HG03280 (cell line): ENCODE measurements at regions not wholly inside any gene's neighbourhood (a gene's known extent, or its start where the extent isn't known, plus 50 kb on each side); places are given as distances from the start of the nearest gene placed in this dataset.
"Not testable (repeated sequence)": the region's sequence is repeated elsewhere in the genome, so short reads cannot be mapped to it uniquely, and the experiment has no call there.

Experiments used
- ATAC-seq: cut with Tn5 transposase; IDR thresholded peaks from one replicate; pipeline ENCODE4 v1.9.1; 2021; ENCODE audit warnings: mild to moderate bottlenecking, moderate library complexity; ENCODE audit not compliant: unreplicated experiment

DNA sequence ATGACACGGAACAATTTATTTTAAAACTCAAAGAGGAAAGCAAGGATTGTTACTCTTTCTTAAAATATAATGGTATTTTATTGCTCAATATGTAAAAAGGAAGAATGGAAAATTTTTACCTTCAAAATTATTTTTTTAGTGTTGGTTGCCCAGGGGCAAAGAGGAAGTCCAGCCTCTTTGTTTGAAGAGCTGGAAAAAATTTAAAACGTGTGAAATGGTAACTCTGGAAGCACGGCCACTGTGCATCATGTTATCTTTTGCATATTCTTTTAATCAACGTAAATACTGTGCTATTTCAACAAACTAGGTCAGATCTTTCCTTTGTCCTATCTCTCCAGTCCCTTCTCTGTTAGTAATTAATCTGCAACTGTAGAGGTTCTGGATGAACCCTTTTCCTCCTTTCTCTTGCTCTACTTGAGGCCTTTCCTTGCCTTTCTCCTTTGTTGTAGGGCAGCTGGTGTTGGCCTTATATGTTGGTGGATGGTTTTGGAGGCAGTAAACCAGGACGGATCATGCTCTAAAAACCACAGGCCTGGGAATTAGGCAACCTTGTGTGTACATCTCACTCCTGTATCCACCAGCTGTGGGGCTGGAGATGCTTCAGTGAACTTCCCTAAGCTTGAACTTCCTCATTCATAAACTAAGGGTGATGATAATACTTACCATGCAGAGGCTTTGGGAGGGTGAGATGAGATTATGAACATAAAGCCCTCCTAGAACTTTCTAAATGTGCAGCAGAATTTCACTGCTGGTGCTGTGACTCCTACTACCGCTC, 143.3 kb downstream of the PRL start:
- ATAC-seq = no peak

- ATAC-seq = no peak
Observed at GRCh38 chr6:22155551-22155950, 141.3 kb downstream of the PRL start.

GRCh38 chr6:22157233-22157632, 139.6 kb downstream of the PRL start:
- no peak for ATAC-seq

DNA sequence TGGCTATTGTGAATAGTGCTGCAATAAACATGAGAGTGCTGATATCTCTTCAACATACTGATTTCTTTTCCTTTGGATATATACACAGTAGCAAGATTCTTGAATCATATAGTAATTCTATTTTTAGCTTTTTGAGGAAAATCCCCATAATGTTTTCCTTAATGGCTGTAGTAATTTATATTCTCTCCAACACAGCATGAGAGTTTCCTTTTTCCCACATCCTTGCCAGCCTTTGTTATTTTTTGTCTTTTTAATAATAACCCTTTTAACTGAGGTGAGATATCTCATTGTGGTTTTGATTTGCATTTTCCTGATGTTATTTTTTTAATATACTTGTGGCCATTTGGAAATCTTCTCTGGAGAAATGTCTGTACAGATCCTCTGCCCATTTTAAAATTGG, 132.6 kb downstream of the PRL start:
- ATAC-seq = no peak

GRCh38 chr6:22171006-22171405, 125.8 kb downstream of the PRL start:
- not testable (repeated sequence) for ATAC-seq

- ATAC-seq = not testable (repeated sequence)
Observed at GRCh38 chr6:22171885-22172284, 125.0 kb downstream of the PRL start.

DNA sequence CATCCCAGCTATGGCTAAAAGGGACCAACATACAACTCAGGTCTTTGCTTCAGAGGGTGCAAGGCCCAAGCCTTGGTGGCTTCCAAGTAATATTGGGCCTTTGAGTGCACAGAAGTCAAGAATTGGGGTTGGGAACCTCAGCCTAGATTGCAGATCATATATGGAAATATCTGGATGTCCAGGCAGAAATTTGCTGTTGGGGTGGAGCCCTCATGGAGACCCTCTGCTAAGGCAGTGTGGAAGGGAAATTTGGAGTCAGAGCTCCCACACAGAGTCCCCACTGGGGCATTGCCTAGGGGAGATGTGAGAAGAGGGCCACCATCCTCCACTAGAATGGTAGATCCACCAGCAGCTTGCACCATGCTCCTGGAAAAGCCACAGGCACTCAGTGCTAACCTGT, 123.5 kb downstream of the PRL start:
- ATAC-seq = no peak

DNA sequence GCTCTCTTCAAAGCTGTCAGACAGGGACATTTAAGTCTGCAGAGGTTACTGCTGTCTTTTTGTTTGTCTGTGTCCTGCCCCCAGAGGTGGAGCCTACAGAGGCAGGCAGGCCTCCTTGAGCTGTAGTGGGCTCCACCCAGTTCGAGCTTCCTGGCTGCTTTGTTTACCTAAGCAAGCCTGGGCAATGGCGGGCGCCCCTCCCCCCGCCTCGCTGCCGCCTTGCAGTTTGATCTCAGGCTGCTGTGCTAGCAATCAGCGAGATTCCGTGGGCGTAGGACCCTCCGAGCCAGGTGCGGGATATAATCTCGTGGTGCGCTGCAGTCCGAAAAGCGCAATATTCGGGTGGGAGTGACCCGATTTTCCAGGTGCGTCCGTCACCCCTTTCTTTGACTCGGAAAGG, 116.6 kb downstream of the PRL start:
- not testable (repeated sequence) for ATAC-seq

DNA sequence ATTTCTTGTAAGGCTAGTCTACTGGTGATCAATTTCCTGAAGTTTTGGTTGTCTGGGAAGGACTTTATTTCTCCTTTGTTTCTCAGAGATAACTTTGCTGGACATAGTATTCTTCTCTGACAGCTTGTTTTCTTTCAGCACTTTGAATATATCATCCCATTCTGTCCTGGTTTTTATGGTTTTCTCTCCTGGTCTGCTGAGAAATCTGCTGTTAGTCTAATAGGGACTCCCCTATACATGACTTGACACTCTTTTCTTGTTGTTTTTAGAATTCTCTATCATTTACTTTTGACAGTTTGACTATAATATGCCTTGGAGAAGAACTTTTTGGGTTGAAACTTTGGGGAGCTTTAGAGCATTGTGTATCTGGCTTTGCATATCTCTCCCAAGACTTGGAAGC, 112.5 kb downstream of the PRL start:
- ATAC-seq = no peak

DNA sequence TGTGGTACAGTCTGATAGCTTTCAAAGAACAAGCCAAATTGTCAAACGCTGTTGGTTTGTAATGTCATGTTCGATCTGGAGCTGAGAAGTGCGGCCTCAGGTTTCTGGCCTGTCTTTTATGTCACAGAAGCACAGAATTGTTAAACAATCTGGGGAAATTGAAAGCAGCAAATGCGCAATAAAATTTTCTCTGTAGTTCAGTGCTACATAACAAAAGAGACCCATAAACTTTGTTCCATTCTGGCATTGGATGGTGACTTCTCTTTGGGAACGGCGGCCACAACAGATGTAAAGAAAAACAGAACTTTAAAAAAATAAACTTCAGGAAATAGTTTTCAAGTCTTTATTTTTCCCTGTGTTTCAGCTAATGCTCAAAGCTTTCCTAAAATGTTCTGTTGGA, 106.9 kb downstream of the PRL start:
- no peak for ATAC-seq

- no peak for ATAC-seq
Observed at GRCh38 chr6:22194188-22194921, 102.5 kb downstream of the PRL start.

DNA sequence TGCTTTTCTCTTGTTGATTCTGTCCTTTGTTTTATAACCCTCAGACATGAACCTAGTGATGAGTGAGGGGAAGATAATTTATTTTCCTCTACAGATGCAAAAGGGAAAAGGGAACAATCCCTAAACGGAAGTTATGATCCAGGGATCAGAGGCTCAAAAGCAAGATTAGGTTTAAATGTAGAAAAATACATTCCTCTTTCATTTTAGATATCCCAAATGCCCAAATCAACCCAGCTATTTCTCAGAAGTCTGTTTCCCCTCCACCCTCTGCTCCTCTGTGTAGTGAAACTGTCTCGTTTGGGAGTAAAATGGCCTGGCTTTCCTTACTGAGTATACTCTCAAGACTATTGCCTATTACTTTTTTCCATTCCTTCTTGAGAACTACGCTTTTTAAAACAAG, 97.1 kb downstream of the PRL start:
- no peak for ATAC-seq

GRCh38 chr6:22204153-22204552, 92.7 kb downstream of the PRL start:
- ATAC-seq = no peak

DNA sequence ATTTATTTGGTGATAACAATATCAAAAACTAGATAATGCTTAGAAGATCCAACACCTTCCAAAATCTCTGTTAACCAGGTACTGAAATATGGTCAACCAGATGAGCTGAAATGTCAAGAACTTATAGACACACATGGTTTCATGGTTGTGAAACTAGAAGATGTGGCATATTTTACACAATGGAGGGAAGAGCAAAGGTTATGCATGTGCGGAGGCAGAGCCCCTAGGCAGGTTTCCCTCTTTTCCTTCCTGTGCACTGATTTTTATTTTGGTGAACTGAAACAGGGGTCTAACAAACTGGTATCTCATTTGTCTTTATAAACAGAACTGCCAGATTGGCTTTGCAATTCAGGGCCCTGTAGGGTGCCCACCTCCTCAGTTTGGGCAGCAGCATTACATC, 91.6 kb downstream of the PRL start:
- ATAC-seq = no peak

GRCh38 chr6:22206106-22206505, 90.7 kb downstream of the PRL start:
- ATAC-seq = no peak

DNA sequence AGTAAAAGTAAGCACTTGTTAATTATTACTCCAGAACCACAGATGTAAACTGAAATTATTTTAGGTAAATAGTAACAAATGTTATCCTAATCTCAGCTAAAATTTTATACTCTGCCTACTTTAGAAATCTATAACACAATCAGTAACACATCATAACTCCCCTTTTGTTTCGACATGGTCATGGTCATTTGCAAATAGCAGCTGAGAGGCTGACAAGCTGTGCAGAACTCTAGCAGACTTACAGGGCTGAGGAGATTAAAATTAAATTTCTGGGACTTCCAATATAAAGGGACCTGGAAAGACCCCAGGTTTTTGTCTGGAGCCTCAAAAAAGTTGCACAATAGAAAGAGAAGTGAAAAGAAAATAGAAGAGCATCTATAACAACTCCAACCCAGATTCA, 88.8 kb downstream of the PRL start:
- ATAC-seq = no peak

DNA sequence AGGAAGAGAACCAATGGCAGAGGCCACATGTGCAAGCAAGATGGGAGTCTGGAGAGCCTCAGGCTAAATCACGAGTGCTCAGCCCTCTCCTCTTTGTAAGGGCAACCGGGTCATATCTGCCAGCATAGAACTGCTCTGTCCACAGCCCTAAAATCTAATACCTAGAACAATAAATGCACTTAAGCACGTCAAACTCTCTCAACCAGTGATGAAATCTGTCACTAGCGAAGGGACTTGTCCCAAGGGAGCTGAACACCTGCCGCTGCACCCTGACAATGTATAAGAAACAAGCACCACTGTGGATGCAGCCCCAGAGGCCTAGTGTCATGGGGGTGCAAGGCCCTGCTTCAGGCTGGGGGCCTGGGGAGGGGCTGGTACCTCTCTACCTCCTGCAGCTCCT, 82.5 kb downstream of the PRL start:
- no peak for ATAC-seq

- not testable (repeated sequence) for ATAC-seq
Observed at GRCh38 chr6:22215474-22215873, 81.4 kb downstream of the PRL start.

DNA sequence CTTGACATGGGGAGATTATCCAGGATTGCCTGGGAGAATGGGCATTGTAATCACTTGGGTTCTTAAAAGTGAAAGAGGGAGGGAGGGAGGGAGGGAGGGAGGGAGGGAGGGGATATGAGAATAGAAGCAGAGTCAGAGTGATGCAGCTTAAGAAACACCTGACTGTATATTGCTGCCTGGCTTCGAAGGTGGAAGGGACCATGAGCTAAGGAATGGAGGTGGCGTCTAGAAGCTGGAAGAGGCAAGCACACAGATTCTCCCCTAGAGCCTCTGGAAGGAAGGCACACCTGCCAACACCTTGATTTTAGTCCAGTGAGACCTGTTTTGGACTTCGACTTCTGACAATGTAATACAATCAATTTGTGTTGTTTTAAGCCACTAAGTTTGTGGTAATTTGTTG, 78.4 kb downstream of the PRL start:
- no peak for ATAC-seq

DNA sequence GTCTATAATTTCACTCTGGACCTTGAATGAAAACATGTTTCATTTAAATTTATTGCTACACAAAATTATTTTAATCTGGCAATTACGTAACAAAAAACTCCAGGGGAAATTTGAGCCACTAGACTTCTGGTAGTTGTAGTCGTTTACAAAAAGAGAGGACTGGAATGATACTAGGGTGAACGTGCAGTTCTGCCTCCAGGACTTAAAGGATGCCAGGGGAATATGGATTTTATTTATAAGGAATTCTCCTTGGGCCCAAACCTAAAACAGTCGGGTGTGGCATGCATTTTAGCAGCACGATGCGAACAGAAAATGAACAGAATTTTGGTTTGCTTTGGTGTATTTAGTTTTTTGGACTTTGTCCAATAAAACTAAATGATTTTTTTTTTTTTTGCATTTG, 76.9 kb downstream of the PRL start:
- no peak for ATAC-seq

DNA sequence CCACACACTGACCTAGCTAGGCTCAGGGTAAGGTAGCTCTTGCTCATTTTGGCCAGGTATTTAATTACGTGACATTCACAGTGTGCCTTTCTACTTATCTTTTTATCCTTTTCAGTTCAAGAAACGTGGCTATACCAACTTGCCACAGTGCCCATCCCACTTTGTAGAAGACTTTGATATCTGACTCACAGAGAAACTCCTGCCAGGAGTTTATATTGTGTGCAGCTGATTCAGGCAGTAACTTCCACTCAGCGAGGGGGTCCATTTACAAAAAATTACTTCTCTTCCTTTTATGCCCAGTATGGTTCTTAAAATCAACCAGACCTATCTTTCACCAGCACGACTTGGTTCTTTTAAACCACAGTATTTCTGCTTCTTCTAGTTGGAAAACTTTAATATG, 75.6 kb downstream of the PRL start:
- ATAC-seq = no peak

DNA sequence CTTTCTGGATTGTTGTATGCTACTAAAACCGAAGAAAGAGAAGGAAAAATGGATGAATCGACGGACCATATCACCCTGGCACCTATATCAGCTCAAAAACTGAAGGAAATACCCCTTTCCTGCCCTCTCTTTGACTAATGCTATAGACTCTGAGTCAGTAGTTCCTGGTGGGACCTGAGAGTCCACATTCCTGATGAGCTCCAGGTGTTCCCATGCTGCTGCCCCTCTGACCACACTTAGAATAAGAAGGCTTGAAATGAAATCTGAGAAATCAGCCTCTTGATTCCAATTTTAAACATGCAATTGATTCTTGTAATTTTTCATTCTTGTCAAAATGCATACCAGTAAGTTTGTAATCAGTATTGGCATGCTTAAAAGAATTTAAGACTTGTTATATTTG, 75.2 kb downstream of the PRL start:
- no peak for ATAC-seq

DNA sequence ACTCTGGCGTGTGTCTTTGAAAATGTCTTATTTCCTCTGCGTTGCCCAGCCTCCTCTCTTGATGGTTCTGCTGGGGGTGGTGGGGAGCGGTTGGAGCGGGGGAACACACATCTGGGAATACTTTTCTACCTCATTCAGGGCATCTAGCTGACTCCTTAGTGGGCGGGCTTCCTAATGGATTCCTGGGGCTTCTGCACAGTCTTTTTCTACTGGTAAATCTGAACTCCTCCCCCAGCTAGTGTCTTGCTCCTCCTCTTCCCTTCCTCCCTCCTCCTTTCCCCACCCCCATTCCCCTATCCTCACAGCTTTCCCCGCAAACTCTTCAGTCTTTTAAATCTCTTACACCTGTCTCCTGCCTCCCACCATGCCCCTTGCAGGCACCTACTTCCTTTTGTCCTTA, 74.4 kb downstream of the PRL start:
- ATAC-seq = no peak
